ENCODE measurements at regions not wholly inside any gene's neighbourhood (a gene's known extent, or its start where the extent isn't known, plus 50 kb on each side); places are given as distances from the start of the nearest gene placed in this dataset.

DNA sequence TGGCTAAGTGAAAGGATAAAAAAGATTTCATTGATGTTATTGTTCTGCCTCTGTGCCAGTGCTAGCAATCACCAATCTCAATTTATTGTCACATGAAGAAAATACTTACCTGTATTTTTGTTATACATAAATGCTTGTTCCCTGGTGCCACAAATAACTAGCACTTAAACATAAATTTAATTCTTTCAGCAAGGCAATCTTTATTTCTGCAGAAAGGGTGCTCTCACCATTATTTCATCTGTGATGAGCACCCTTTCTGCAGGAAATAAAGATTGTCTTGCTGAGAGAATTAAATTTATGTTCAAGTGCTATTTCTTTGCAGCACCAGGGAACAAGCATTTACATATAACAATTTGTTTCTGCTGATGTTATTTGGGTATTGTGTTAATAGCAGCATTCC is 87.2 kb downstream of the DIRAS3 start:
- no peak overlapping the region for H3K4me3 ChIP-seq (replicated peaks; ENCODE audit: insufficient read depth, low read length)
- DNase-seq (ENCODE audit: low read depth in 1 of 2, low spot score in 1 of 2) = no peak
- no peak overlapping the region for H3K27ac ChIP-seq (replicated peaks)
- TF ChIP-seq, protein P1, sequence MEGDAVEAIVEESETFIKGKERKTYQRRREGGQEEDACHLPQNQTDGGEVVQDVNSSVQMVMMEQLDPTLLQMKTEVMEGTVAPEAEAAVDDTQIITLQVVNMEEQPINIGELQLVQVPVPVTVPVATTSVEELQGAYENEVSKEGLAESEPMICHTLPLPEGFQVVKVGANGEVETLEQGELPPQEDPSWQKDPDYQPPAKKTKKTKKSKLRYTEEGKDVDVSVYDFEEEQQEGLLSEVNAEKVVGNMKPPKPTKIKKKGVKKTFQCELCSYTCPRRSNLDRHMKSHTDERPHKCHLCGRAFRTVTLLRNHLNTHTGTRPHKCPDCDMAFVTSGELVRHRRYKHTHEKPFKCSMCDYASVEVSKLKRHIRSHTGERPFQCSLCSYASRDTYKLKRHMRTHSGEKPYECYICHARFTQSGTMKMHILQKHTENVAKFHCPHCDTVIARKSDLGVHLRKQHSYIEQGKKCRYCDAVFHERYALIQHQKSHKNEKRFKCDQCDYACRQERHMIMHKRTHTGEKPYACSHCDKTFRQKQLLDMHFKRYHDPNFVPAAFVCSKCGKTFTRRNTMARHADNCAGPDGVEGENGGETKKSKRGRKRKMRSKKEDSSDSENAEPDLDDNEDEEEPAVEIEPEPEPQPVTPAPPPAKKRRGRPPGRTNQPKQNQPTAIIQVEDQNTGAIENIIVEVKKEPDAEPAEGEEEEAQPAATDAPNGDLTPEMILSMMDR (IDR thresholded peaks at IDR 0.05; ENCODE audit: insufficient read depth, low read length) = no peak
- no peak for TF ChIP-seq POLR2AphosphoS5 (IDR thresholded peaks at IDR 0.05; ENCODE audit: low read depth)
- TF ChIP-seq SPI1 (IDR thresholded peaks at IDR 0.05; ENCODE audit: borderline replicate concordance, low read depth) = no peak
- TF ChIP-seq, protein P2, sequence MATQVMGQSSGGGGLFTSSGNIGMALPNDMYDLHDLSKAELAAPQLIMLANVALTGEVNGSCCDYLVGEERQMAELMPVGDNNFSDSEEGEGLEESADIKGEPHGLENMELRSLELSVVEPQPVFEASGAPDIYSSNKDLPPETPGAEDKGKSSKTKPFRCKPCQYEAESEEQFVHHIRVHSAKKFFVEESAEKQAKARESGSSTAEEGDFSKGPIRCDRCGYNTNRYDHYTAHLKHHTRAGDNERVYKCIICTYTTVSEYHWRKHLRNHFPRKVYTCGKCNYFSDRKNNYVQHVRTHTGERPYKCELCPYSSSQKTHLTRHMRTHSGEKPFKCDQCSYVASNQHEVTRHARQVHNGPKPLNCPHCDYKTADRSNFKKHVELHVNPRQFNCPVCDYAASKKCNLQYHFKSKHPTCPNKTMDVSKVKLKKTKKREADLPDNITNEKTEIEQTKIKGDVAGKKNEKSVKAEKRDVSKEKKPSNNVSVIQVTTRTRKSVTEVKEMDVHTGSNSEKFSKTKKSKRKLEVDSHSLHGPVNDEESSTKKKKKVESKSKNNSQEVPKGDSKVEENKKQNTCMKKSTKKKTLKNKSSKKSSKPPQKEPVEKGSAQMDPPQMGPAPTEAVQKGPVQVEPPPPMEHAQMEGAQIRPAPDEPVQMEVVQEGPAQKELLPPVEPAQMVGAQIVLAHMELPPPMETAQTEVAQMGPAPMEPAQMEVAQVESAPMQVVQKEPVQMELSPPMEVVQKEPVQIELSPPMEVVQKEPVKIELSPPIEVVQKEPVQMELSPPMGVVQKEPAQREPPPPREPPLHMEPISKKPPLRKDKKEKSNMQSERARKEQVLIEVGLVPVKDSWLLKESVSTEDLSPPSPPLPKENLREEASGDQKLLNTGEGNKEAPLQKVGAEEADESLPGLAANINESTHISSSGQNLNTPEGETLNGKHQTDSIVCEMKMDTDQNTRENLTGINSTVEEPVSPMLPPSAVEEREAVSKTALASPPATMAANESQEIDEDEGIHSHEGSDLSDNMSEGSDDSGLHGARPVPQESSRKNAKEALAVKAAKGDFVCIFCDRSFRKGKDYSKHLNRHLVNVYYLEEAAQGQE (IDR thresholded peaks at IDR 0.05; ENCODE audit: insufficient replicate concordance, low read depth) = no peak
- TF ChIP-seq GABPA (IDR thresholded peaks at IDR 0.05; ENCODE audit: low read depth) = no peak
- H3K27me3 ChIP-seq (ENCODE audit: insufficient read depth, poor library complexity, severe bottlenecking) = no peaks in the 10 kb centered on the region

DNA sequence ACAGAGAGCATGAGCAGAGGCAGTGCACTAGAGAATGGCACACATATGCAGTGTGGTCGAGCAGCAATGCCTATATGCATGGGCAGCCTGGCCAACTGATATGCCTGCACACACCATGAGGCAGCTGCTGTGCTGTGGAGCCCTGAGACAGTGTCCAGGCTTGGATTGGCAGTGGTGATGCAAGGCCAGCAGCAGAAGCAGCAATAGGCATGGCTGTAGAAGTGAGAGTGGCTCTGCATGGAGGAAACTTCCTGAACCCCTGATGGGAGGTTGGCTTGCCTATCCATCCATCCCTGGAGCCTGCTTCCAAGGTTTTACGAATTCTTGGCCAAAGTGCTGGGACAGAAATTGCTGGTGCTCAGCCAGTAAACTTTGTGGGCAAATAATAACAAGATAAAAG is 89.7 kb downstream of the DIRAS3 start:
- DNase-seq (ENCODE audit: low read depth in 1 of 2, low spot score in 1 of 2) = no peak
- TF ChIP-seq, protein P1 (IDR thresholded peaks at IDR 0.05; ENCODE audit: insufficient read depth, low read length) = no peak
- no peak for TF ChIP-seq POLR2AphosphoS5 (IDR thresholded peaks at IDR 0.05; ENCODE audit: low read depth)
- TF ChIP-seq, protein P2 (IDR thresholded peaks at IDR 0.05; ENCODE audit: insufficient replicate concordance, low read depth) = no peak
- TF ChIP-seq SPI1 (IDR thresholded peaks at IDR 0.05; ENCODE audit: borderline replicate concordance, low read depth) = no peak
- TF ChIP-seq GABPA (IDR thresholded peaks at IDR 0.05; ENCODE audit: low read depth) = no peak
- no peak overlapping the region for H3K27ac ChIP-seq (replicated peaks)

DNA sequence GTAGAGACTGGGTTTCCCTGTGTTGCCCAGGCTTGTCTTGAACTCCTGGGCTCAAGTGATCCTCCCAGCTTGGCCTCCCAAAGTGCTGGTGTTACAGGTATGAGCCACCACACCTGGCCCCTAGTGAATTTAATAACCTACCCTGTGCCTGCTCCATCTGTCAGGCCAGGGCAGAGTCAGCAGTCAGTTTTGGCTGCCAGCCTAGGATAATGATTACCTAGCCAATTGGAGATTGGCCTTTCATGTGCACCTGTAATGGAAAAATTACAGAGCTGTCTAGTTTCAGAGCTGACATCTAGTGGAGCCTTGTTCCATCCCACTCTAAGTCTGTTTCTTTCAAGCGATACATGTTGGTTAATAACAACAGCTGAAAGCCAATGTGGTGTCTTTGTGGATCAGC is 92.0 kb downstream of the DIRAS3 start:
- no peak overlapping the region for H3K27ac ChIP-seq (replicated peaks)
- TF ChIP-seq, protein P1 (IDR thresholded peaks at IDR 0.05; ENCODE audit: insufficient read depth, low read length) = no peak
- TF ChIP-seq, protein P2 (IDR thresholded peaks at IDR 0.05; ENCODE audit: insufficient replicate concordance, low read depth) = no peak
- no peak for TF ChIP-seq SPI1 (IDR thresholded peaks at IDR 0.05; ENCODE audit: borderline replicate concordance, low read depth)
- no peak for TF ChIP-seq POLR2AphosphoS5 (IDR thresholded peaks at IDR 0.05; ENCODE audit: low read depth)
- no peak for DNase-seq (ENCODE audit: low read depth in 1 of 2, low spot score in 1 of 2)
- no peaks in the 10 kb centered on the region for H3K27me3 ChIP-seq (ENCODE audit: insufficient read depth, poor library complexity, severe bottlenecking)
- no peak overlapping the region for H3K4me3 ChIP-seq (replicated peaks; ENCODE audit: insufficient read depth, low read length)

More for the DNA sequence above, 89.7 kb downstream of the DIRAS3 start:
- no peaks in the 10 kb centered on the region for H3K27me3 ChIP-seq (ENCODE audit: insufficient read depth, poor library complexity, severe bottlenecking)
- H3K4me3 ChIP-seq (replicated peaks; ENCODE audit: insufficient read depth, low read length) = no peak overlapping the region
